ENCODE measurements at regions not wholly inside any gene's neighbourhood (a gene's known extent, or its start where the extent isn't known, plus 50 kb on each side); places are given as distances from the start of the nearest gene placed in this dataset.
A peak's percentile ranks its signal among the peaks of the same experiment; 100 is the strongest.

DNA sequence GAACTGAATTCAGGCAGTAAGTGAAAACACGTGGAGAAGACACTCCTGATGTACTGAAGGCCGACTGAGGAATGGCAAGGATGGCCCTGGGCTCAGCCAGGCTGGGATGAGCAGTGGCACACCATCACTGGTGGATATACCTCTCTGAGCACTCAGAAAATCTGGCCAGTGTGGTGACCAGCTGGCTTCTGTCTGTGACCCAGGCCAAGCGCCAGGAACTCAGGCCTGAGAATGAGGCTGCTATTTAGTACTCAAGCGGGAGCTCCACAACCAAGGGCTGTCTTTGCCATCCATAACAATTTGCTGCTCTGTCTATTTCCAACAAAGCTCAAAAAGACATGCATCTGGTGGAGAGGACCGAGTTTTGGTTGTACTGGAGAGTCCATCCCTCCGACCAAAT, 586.3 kb downstream of the BCL11B start:
- H3K9me3 Mint-ChIP-seq (ENCODE audit: insufficient read depth) = no peaks in the 10 kb centered on the region
- H3K4me1 Mint-ChIP-seq (ENCODE audit: low read depth) = no peaks in the 10 kb centered on the region
- H3K4me3 Mint-ChIP-seq = no peak overlapping the region
- no peak overlapping the region for H3K27ac Mint-ChIP-seq
- DNase-seq (no peak), ATAC-seq (no peak)
- H3K36me3 Mint-ChIP-seq (ENCODE audit: low read depth) = no peaks in the 10 kb centered on the region
- POLR2A ChIA-PET = interaction anchor here (0.6 kb wide), 1 partner anchor 323 kb away, joined by 3 read pairs; no protein-coding TSS in a partner anchor
- H3K27me3 Mint-ChIP-seq (ENCODE audit: low read depth) = no peaks in the 10 kb centered on the region
- CTCF ChIA-PET = no interaction called here

DNA sequence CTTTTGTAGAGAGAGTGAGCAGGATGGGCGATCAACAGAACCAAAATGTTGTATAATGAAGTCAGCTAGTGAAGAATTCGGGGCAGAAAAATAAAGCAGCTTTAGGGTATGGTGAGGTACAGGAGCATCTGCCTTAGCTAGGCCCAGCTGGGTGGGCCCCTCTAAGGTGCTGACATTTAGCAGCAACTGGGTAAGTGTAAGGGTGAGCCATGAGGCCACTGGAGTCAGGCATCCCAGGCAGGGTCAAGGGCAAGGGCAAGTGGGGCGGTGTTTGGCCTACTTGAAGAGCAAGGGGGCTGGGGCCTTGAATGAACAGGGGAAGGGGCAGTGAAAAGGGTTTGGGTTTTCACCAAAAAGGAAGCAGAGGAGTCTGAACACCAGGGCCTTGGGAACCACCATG, 583.6 kb downstream of the BCL11B start:
- Mint-ChIP-seq H3K36me3 (ENCODE audit: low read depth) (no peaks in the 10 kb centered on the region), H3K27ac (no peak overlapping the region), H3K9me3 (ENCODE audit: insufficient read depth) (no peaks in the 10 kb centered on the region), H3K27me3 (ENCODE audit: low read depth) (no peaks in the 10 kb centered on the region), H3K4me1 (ENCODE audit: low read depth) (no peaks in the 10 kb centered on the region), H3K4me3 (no peak overlapping the region)
- ATAC-seq (no peak), DNase-seq (no peak)
- ChIA-PET POLR2A (no interaction called here), CTCF (no interaction called here)

DNA sequence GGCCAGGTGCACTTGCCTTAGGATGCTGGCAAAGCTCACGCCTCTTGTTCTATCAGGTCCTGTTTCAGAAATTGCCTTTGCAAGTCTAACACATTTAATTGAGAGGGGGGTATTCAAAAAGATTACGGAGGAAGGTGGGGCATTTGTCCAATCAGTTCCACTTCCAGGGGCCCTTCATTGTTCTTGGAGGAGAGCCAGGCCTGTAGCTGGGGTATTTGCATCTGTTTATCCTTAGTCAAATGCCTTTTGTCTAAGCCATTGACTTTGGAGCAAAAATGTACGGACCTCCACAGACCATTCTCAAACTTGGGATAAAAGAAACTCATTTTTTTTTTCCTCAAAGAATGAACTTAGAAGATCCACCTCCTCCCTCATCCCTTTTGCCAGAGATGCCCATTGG, 582.0 kb downstream of the BCL11B start:
- ATAC-seq = no peak

DNA sequence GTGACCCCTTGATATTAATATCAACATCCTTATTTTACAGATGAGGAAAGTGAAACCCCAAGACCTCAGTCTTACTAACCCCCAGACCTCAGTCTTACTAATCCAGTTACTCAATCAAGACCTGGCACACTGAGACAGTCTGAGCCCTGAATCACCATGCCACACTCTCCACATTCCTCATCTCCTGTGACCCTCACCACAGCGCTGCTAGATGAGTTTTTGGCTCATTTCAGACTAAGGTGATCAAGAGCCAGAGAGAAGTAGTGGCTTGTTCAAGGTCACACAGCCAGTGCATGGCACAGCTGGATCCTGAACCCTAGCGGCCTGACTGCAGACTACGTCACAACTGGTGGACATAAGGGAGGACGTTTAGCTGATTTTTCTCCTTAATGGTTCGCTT, 579.2 kb downstream of the BCL11B start:
- H3K27ac Mint-ChIP-seq = no peak overlapping the region
- ChIA-PET CTCF (no interaction called here), POLR2A (no interaction called here)
- no peak overlapping the region for H3K4me3 Mint-ChIP-seq
- no peaks in the 10 kb centered on the region for H3K27me3 Mint-ChIP-seq (ENCODE audit: low read depth)
- H3K36me3 Mint-ChIP-seq (ENCODE audit: low read depth) = peaks cover 2% of the 10 kb centered on the region
- no peak for ATAC-seq
- DNase-seq = no peak
- peaks cover 6% of the 10 kb centered on the region for H3K9me3 Mint-ChIP-seq (ENCODE audit: insufficient read depth)
- no peaks in the 10 kb centered on the region for H3K4me1 Mint-ChIP-seq (ENCODE audit: low read depth)

More for the DNA sequence above, 582.0 kb downstream of the BCL11B start:
- Mint-ChIP-seq H3K27me3 (ENCODE audit: low read depth) (no peaks in the 10 kb centered on the region), H3K9me3 (ENCODE audit: insufficient read depth) (no peaks in the 10 kb centered on the region), H3K27ac (no peak overlapping the region), H3K4me1 (ENCODE audit: low read depth) (no peaks in the 10 kb centered on the region), H3K36me3 (ENCODE audit: low read depth) (no peaks in the 10 kb centered on the region), H3K4me3 (no peak overlapping the region)
- ChIA-PET CTCF (no interaction called here), POLR2A (no interaction called here)
- DNase-seq = no peak

DNA sequence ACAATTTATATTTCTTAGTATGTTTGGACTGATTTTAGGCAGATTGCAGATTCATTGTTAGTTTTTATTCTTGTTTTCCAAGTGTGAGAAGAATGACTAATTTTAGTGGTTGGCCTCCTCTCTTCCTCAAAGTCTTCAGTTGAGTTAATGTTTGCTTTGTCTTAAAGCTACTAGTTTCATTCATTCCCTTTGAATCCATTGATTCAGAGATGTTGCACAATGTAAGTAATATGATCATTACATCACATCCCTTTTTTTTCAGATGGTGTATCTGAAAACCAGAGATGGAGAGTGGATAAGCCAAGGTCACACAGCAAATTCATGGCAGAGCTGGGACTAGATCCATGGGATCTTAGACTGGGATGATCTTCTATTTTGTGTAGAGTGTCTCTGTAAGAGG, 577.5 kb downstream of the BCL11B start:
- H3K36me3 Mint-ChIP-seq (ENCODE audit: low read depth) = peaks cover 2% of the 10 kb centered on the region
- ChIA-PET POLR2A (no interaction called here), CTCF (no interaction called here)
- no peaks in the 10 kb centered on the region for H3K27me3 Mint-ChIP-seq (ENCODE audit: low read depth)
- peaks cover 6% of the 10 kb centered on the region for H3K9me3 Mint-ChIP-seq (ENCODE audit: insufficient read depth)
- ATAC-seq (no peak), DNase-seq (no peak)
- H3K4me3 Mint-ChIP-seq = no peak overlapping the region
- H3K4me1 Mint-ChIP-seq (ENCODE audit: low read depth) = no peaks in the 10 kb centered on the region
- no peak overlapping the region for H3K27ac Mint-ChIP-seq

DNA sequence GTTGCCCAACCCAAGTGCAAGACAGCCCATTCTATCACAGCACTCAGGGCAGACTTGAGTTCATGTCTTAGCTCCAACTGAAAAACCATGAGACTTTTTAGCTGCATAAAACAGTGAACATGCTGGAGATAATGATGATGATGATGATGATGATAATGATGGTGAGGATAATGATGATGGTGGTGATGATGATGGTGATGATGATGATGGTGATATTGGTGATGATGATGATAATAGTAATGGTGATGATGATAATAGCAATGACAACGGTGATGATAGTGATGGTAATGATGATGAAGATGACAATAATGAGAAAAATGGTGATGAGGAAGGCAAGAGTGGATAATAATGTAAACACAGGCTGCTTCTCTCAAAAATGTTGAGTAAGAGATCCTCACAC, 576.2 kb downstream of the BCL11B start:
- Mint-ChIP-seq H3K27me3 (ENCODE audit: low read depth) (no peaks in the 10 kb centered on the region), H3K4me3 (no peak overlapping the region), H3K27ac (no peak overlapping the region), H3K4me1 (ENCODE audit: low read depth) (no peaks in the 10 kb centered on the region), H3K9me3 (ENCODE audit: insufficient read depth) (peaks cover 6% of the 10 kb centered on the region), H3K36me3 (ENCODE audit: low read depth) (peaks cover 2% of the 10 kb centered on the region)
- DNase-seq (no peak), ATAC-seq (no peak)
- CTCF ChIA-PET = no interaction called here
- POLR2A ChIA-PET = no interaction called here

DNA sequence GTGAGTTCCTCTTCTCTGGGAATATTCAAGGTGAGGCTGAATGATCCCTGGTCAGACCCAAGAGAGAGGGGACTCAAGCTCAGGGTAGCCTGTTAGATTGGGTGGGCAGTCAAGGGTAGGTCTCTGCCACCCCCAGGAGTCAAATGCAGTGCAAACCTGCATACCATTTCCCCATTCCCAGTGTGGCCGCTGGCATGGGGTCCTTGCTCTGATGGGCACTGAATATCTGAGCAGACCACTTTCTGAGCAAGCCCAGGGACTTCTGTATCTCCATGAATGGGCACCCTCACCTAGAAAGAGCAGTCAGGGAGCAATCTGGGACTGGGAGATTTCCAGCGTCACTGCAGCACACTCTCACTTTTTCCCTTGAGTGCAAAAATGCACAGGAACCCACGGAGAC, 573.7 kb downstream of the BCL11B start:
- H3K4me1 Mint-ChIP-seq (ENCODE audit: low read depth) = peaks cover under 1% of the 10 kb centered on the region
- ATAC-seq = no peak
- ChIA-PET CTCF (no interaction called here), POLR2A (no interaction called here)
- peaks cover 2% of the 10 kb centered on the region for H3K36me3 Mint-ChIP-seq (ENCODE audit: low read depth)
- no peak for DNase-seq
- H3K27ac Mint-ChIP-seq = no peak overlapping the region
- no peak overlapping the region for H3K4me3 Mint-ChIP-seq
- peaks cover 6% of the 10 kb centered on the region for H3K9me3 Mint-ChIP-seq (ENCODE audit: insufficient read depth)
- no peaks in the 10 kb centered on the region for H3K27me3 Mint-ChIP-seq (ENCODE audit: low read depth)

DNA sequence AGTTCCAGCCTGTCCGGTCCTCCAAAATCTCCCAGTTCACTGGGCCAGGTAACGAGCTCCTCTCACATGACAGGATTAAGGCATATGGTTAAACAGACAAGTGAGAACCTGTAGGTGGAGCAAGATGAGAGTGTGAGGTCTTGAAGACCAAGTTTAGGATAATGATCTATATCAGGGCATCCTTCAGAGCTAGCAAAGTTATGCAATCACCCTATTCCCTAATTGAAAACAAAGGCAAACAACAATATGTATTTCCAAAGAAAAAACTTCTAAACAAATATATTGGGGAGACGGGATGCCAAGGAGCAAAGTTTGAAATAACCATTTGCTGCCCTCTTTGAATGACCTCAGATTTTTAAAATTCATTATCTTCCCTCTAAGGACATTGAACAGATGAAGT, 571.2 kb downstream of the BCL11B start:
- CTCF ChIA-PET = no interaction called here
- Mint-ChIP-seq H3K9me3 (ENCODE audit: insufficient read depth) (peaks cover 6% of the 10 kb centered on the region), H3K36me3 (ENCODE audit: low read depth) (peaks cover 2% of the 10 kb centered on the region), H3K27me3 (ENCODE audit: low read depth) (no peaks in the 10 kb centered on the region), H3K27ac (no peak overlapping the region), H3K4me3 (no peak overlapping the region), H3K4me1 (ENCODE audit: low read depth) (peaks cover 19% of the 10 kb centered on the region)
- ATAC-seq = no peak
- POLR2A ChIA-PET = no interaction called here
- no peak for DNase-seq

DNA sequence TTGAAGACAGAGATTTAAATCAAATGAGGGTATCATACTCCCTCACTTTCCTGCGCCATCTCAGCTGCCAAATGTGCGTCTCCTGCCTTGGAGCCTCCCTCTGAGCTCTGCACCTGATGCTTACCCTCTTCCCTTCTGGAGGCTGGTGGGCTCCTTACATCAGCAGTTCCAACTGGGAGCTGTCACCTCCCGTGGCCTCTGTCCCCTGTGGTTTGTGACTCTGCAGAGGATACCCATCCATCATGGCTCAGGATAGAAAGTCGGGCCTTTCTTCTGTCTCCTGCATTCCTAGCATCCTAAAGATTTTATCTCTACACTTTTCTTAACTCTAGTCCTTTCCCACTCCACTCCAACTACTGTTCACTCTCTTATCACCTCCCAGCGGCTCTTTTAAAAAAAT, 570.6 kb downstream of the BCL11B start:
- no peak for ATAC-seq
- H3K27me3 Mint-ChIP-seq (ENCODE audit: low read depth) = no peaks in the 10 kb centered on the region
- H3K4me1 Mint-ChIP-seq (ENCODE audit: low read depth) = peaks cover 20% of the 10 kb centered on the region
- no peak overlapping the region for H3K27ac Mint-ChIP-seq
- H3K4me3 Mint-ChIP-seq = no peak overlapping the region
- peaks cover 6% of the 10 kb centered on the region for H3K9me3 Mint-ChIP-seq (ENCODE audit: insufficient read depth)
- H3K36me3 Mint-ChIP-seq (ENCODE audit: low read depth) = peaks cover 2% of the 10 kb centered on the region
- ChIA-PET POLR2A (no interaction called here), CTCF (no interaction called here)
- no peak for DNase-seq

DNA sequence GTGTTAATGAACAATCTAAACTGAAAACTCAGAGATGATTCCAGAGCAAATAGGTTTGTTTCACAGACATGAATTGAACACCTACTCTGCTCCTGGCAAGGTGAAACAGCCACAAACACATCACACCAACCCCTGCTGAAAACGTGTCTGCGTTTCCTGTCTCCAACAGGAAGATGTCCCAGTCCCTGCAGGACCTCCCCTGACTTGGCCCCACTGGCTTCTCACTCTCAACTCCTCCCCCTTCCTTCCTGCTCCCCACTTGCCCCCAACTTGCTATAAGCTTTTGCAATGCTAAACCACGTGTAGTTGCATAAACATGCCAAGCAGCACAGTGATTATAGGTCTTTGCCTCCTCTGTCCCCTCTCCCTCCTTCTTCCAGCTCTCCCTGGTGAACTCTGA, 567.6 kb downstream of the BCL11B start:
- H3K36me3 Mint-ChIP-seq (ENCODE audit: low read depth) = no peaks in the 10 kb centered on the region
- peak; percentile 73 for DNase-seq
- ATAC-seq = peak; percentile 81
- POLR2A ChIA-PET = no interaction called here
- no peaks in the 10 kb centered on the region for H3K9me3 Mint-ChIP-seq (ENCODE audit: insufficient read depth)
- peak overlapping the region; percentile 78 for H3K27ac Mint-ChIP-seq
- H3K4me1 Mint-ChIP-seq (ENCODE audit: low read depth) = peaks cover 29% of the 10 kb centered on the region
- no peaks in the 10 kb centered on the region for H3K27me3 Mint-ChIP-seq (ENCODE audit: low read depth)
- no peak overlapping the region for H3K4me3 Mint-ChIP-seq
- CTCF ChIA-PET = no interaction called here

DNA sequence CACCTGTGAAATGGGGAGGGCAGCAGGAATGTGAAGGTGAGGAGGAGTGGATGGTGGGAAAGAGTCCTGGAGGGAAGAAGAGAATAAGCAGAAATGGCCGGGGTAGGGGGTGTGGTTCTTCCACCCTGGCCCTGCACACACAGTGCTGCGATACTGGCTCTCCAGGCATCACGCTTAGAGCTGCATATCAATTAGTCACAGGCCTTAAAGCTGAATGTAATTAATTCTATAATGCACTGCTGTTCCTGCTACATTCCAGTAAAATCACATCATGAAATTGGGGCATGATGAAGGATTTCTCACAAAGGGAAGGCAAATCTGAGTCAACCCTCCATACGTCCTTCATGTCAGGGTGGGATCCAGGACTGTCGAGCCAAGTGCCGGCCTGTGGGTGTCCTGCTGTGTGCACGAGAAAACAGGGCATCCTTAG, 566.1 kb downstream of the BCL11B start:
- Mint-ChIP-seq H3K27me3 (ENCODE audit: low read depth) (no peaks in the 10 kb centered on the region), H3K36me3 (ENCODE audit: low read depth) (no peaks in the 10 kb centered on the region), H3K4me3 (no peak overlapping the region), H3K9me3 (ENCODE audit: insufficient read depth) (no peaks in the 10 kb centered on the region), H3K4me1 (ENCODE audit: low read depth) (peaks cover 35% of the 10 kb centered on the region), H3K27ac (no peak overlapping the region)
- POLR2A ChIA-PET = no interaction called here
- DNase-seq = no peak
- CTCF ChIA-PET = interaction anchor here (1.0 kb wide), 1 partner anchor 568 kb away, joined by 3 read pairs; no protein-coding TSS in a partner anchor
- ATAC-seq = no peak

DNA sequence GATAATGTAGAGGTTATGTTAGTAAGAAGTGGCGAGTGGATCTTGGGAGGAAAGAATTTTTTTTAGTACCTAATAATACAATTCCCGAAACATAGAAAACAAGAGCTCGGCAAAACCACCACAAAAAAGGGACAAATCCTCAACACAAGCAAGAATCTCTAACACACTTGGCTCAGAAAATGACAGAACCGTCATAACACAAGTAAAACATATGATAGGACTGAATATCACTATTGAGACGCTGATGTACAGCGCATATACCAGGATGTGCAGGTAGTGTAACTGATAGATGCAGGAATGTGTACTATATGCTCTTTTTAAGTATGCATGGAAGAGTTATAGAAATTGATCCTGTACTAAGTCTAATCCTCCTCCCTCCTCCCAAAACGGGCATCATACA, 564.5 kb downstream of the BCL11B start:
- no peaks in the 10 kb centered on the region for H3K27me3 Mint-ChIP-seq (ENCODE audit: low read depth)
- H3K27ac Mint-ChIP-seq = no peak overlapping the region
- no peaks in the 10 kb centered on the region for H3K9me3 Mint-ChIP-seq (ENCODE audit: insufficient read depth)
- DNase-seq (no peak), ATAC-seq (no peak)
- ChIA-PET POLR2A (no interaction called here), CTCF (no interaction called here)
- no peaks in the 10 kb centered on the region for H3K36me3 Mint-ChIP-seq (ENCODE audit: low read depth)
- H3K4me1 Mint-ChIP-seq (ENCODE audit: low read depth) = peaks cover 45% of the 10 kb centered on the region
- no peak overlapping the region for H3K4me3 Mint-ChIP-seq

DNA sequence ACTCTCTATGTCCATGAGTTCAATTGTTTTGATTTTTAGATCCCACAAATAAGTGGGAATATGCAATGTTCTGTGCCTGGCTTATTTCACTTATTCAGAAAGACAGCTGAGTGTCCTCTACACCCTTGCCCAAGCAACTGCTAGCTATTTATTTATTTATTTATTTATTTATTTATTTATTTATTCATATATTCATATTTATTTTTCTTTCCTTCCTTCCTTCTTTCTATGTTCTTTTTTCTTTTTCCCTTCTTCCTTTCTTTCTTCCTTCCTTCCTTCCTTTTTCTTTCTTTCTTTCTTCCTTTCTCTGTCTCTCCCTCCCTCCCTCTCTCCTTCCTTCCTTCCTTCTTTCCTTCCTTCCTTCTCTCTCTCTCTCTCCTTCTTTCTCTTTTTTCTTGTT, 563.4 kb downstream of the BCL11B start:
- Mint-ChIP-seq H3K4me3 (no peak overlapping the region), H3K27me3 (ENCODE audit: low read depth) (no peaks in the 10 kb centered on the region), H3K27ac (no peak overlapping the region), H3K4me1 (ENCODE audit: low read depth) (peaks cover 43% of the 10 kb centered on the region), H3K36me3 (ENCODE audit: low read depth) (no peaks in the 10 kb centered on the region), H3K9me3 (ENCODE audit: insufficient read depth) (no peaks in the 10 kb centered on the region)
- DNase-seq (no peak), ATAC-seq (no peak)
- POLR2A ChIA-PET = no interaction called here
- CTCF ChIA-PET = interaction anchor here (1.1 kb wide), 1 partner anchor 558 kb away, joined by 3 read pairs; no protein-coding TSS in a partner anchor

All from activated CD8-positive, alpha-beta T cell treated with anti-CD3 and anti-CD28 coated beads, Interleukin-2, amount 10 ng/mL, durations not matched to agents 7 days and 5 days (primary cell).